ENCODE measurements at regions not wholly inside any gene's neighbourhood (a gene's known extent, or its start where the extent isn't known, plus 50 kb on each side); places are given as distances from the start of the nearest gene placed in this dataset.
"Not testable (repeated sequence)": the region's sequence is repeated elsewhere in the genome, so short reads cannot be mapped to it uniquely, and the experiment has no call there.

DNA sequence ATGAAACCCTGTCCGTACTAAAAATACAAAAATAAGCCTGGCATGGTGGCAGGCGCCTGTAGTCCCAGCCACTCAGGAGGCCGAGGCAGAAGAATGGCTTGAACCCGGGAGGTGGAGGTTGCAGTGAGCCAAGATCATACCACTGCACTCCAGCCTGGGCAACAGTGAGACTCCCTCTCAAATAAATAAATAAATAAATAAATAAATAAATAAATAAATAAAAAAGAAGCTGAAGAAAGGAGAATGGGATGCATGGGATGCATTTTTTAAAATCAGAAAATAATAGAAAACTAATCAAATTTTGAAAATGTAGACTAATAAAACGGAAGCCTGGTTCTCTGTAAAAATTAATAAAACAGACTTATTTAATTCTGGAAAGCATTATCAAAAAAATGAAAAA lies 171.1 kb upstream of the CCNG1 start:
- not testable (repeated sequence) for DNase-seq

DNA sequence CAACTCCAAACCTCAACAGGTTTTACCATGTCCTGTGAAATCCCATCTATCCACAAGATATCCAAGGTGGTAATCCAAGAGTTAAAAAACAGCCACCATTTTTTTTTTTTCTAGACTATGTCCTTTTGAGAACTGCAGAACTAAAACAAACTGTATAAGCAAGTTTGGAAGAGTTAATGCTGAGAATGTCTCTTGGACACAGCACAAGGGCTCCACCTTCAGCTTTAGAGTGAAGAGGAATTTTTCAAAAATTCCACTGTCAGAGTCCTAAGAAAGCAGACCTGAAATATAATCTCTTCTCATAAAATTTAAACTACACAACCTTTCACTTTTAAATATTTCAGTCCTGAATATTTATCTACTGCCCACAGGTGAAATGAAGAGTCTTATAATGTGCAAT lies 167.8 kb upstream of the CCNG1 start:
- DNase-seq, result peak; percentile 4

DNA sequence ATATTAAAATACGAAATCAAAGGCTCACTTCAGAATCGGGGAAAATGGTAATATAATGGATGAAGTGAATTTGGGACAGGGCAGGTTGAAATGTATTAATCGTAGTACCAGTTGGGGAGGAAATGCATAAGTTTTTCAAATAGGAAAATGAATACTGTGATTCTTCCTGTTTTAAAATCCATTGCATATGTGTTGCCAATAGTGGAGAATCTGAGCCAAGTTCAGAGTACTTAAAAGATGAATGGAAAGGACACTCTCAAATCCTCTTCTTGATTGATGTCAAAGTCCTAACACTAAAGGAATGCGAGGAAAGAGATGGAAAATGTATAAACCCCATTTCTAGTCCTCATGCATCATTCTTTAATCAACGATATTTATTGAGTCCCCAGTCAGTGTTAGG lies 160.9 kb upstream of the CCNG1 start:
- DNase-seq, result no peak

DNA sequence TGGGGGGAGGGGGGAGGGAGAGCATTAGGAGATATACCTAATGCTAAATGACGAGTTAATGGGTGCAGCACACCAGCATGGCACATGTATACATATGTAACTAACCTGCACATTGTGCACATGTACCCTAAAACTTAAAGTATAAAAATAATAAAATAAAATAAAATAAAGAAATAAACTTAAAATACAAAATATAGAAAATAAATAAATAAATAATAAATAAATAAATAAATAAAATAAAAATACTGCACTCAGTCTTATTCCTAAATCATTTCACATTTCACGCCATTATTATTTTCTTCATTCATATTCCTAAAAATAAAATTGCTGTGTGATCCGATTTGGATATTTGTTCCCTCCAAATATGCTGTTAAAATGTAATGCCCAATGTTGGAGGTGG lies 156.5 kb upstream of the CCNG1 start:
- not testable (repeated sequence) for DNase-seq

DNA sequence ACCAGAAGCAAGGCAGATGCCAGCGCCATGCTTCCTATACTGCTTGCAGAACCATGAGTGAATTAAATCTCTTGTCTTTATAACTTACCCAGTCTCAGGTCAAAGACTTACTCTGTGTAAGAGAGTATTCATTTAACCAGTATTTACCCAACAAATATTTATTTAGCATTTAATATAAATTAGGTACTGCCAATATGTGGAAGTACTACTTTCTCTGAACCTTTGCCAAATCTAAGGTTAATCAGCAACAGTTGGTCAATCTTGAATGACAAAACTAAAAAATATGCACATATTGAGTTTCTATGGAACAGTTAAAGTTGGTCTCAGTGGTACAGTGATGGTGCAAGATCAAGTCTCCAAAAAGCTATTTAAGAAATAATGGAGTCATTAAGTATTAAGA lies 155.9 kb upstream of the CCNG1 start:
- DNase-seq, result no peak

DNA sequence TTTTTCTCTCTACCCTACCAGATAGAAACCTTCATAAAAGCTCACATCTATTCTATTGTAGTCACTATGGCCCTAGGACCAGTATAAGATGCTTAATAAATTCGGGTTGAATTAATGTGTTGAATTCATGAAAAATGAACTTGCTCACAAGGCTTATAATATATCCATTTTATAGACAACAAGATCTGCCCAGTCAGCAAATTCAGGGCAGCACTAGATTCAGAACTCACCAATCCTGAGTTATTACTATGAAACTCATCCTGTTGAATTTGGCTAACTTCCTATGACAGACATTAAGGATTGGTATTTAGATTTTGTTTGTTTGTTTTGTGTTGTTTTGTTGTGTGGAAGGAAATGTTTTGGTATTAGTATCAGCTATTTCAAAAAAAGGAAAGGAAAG lies 143.6 kb upstream of the CCNG1 start:
- no peak for DNase-seq

DNA sequence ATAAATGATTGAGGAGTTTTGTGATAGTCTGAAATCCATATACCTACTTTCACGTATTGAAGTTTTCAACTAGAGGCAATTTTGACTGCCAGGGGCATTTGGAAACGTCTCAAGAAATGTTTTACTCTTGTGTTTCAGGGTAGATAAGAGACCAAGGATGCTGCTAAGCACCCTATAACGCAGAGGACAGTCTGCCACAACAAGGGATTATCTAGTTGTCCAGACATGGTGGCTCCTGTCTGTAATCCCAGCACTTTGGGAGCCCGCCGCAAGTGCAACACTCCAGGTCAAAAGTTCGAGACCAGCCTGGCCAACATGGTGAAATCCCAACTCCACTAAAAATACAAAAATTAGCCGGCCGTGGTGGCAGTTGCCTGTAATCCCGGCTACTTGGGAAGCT lies 133.7 kb upstream of the CCNG1 start:
- no peak for DNase-seq

DNA sequence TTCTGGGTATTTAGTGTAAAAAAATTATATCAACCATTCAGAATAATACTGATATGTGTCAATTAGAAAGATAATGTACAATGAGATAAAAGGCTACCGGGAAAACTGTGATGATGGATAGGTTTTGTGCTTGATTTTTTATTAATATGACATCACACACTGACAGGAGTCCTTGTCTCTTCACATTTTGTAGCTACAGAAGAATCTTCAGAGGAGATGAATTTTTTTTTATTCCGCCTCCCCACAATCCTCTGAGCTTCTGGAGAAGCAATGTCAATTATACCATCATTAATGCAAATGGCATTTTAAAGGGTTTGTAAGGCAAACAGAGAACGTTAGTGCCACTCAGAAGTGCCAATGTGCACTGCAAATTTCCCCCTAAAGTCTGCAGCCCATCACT lies 131.7 kb upstream of the CCNG1 start:
- DNase-seq, result no peak

DNA sequence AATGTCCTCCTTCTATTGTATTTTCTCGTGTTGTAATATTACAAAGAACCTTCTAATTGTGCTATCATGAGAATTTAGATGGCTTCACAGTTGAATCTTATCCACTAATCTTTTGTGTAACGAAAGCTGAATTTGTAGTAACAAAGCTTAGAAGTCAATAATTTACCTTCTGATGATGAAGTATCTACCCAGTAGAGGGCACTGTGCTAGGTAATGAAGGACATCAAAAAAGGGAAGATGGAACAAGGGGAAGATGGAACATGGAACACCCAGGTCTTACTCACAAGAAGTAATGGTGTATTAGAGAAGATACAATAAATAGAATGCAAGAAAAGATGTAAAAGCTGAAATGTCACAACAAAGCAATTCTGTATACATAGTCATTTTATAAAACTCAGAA lies 131.0 kb upstream of the CCNG1 start:
- DNase-seq, result no peak

DNA sequence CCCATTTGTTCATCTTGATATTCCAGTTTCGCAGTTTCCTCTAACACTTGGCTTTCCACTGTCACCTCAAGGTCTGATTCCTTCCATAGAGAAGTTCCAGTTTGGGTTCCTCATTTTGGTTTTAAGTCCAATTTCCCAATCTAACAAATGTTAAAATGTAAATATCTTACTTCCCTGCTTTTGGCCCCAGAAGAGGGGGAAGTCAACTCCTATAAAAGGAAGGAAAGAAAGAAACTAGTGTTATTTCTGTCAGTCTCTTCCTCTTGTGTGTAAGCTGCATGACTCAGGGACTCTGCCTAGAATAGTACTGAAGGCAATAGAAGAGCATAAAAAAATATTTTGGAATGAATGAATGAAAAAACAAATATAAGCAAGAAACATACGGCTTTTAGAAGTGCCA lies 127.5 kb upstream of the CCNG1 start:
- no peak for DNase-seq

DNA sequence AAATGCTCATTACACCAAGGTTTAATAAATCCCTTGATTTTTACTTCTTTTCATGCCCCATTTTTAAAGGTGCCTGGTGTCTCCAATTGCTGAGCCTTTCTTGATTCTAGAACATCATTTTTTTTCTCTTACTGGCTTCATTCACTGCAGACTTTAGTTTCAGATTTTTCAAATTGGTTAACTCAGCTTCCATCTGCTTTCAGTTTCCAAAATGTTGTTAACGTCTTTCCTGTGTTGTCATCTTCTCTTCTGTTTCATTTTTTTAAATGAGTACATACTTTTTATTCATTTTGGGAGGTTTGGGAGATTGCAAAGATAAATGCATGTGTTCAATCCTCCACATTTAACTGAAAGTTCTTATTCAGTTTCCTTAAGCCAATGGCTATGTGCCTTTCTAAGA lies 126.4 kb upstream of the CCNG1 start:
- no peak for DNase-seq

DNA sequence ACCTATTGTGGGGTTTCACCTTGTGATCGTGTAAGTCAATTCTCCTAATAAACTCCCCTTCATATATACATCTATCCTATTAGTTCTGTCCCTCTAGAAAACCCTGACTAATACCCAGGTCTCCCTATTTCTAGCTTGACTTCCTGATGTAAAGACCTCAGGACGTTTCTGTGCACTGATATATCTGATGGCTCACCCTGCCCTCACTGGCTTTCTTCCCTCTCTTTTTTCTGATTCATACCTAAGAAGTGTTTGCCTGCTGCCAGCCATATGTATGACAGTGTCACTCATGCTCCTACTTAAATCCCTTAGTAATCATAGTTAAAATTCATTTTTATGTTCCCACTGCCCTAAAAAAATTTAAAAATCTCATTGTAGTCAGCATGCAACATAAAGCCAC lies 124.8 kb upstream of the CCNG1 start:
- DNase-seq, result no peak

DNA sequence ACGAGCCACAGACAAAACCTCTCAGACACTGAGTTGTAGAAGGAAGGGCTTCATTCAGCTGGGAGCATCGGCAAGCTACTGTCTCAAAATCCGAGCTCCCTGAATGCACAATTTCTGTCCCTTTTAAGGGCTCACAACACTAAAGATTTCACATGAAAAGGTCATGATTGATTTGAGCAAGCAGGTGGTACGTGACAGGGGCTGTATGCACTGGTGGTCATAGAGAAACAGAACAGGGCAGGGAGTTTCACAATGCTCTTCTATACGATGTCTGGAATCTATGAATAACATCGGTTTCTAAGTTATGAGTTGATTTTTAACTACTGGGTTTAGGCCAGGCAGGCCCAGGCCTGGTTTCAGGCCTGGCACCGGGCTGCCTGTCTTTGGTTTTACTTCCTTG lies 124.3 kb upstream of the CCNG1 start:
- DNase-seq, result not testable (repeated sequence)

DNA sequence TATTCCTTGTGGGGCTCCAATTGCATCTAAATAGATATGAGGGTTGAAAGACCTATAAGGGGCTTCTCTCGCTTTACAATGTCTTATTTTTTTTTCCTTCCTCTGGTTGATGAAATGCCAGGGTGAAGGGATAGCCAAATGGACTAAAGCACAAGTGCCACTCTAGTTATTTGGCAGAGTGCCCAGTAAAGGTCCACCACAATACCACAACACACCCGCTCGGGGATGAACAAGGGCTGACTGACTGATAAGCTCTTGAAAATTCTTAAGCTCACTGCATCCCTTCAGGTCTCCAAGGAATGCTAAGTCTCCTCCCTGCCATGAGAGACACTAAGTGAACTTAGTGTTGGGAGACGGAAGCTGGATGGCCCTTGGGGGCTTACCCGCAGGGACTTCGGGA lies 121.0 kb upstream of the CCNG1 start:
- not testable (repeated sequence) for DNase-seq

DNA sequence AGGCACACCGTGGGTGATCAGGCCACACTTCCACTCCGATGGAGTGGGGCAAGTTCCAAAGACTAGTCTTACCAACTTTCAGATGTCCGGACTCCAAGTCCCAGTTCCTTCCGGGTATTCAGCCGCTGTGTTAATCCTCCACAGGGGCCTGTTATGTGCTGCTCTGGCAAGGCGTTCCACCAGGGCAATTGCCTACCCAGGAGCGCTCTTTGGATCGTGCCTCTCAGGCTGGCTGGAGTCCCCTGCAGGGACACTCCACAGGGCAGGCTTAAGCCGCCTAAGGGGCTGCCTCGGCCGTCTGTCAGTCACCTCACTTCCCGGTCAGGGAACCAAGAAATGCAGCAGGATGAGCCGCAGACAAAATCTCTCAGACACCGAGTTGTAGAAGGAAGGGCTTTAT lies 118.7 kb upstream of the CCNG1 start:
- DNase-seq, result no peak

DNA sequence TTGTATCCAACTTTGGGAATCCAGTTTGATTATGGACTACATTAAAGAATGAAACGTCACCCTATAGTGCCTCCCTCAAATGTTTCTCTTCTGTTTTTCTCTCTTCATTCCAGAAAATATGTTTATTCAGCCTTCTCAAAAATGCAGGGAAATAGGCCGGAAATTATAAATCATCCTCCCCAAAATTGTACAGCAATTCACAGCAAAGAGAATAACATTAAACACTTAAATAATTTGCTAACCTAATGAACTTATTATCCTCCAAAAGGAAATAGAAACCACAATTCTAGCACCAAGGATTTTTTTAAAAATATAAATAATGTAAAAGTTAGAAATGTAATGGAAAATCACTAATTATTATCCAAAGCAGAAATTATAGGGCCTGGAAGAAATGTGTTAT lies 115.9 kb upstream of the CCNG1 start:
- DNase-seq, result no peak

DNA sequence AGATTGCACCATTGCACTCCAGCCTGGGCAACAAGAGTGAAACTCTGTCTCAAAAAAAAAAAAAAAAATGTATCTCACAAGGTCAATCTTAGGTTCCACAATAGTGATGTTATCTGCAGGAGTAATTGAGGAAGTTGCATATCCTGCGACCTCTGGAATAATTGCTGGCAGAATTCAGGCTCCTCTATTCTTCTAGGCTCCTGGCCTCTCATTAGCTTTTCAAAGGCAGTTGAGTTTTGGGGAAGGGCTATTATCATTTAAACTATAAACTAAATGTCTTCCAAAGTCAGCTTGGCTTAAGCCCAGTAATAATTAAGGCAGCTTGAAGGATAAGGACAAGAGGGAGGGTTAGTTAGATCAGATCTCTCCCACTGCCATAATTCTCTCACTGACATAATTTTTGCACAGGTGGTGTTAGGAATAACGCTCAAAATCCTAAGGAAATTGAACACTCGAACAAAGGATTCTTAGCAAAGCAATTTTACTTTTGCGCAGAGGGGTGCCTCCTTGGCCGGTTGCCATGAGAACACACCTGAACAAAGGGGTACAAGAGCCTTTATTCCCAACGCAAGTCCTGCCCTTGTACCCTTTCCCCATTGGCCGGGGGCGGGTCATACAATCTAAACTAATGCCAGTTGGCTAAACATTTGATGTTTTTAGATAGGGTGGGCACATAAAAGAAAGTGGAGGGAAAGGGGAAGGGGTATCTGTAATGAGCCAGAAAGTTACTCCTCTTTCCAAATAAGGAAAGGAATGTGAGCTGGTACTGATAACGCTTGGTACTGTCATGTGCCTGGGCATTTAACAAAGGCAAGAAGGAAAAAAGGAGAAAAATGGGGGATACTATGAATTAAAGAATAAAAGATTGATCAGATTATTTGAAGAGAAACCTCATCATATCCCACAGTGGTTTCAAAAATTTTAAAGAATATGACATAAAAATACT lies 106.4 kb upstream of the CCNG1 start:
- DNase-seq, result no peak

DNA sequence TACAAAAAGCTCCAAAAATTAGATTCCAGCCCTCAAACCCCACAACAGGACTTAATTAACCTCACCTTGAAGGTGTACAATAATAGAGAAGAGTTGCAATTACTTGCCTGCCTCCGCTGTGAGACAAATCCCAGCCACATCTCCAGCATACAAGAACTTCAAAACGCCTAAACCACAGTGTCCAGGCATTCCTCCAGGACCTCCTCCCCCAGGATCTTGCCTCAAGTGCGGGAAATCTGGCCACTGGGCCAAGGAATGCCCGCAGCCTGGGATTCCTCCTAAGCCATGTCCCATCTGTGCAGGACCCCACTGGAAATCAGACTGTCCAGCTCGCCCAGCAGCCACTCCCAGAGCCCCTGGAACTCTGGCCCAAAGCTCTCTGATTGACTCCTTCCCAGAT lies 101.3 kb upstream of the CCNG1 start:
- not testable (repeated sequence) for DNase-seq

DNA sequence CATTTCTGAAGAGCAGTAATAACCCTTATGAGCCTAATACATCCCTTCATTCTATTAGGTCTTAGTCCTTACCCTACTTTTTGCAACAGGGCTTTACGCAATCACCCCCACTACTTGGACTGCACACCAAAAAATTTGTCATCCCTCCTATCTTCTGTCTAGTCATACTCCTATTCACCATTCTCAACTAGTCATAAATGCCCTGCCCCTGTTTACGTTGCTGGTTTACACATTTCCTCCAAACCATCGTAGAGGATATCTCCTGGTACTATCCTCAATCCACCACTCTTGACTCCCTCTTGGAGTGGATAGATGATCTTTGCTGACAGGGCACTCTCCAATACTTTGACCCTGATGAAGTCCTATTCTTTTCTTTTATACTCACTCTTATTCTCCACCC lies 98.2 kb upstream of the CCNG1 start:
- no peak for DNase-seq

DNA sequence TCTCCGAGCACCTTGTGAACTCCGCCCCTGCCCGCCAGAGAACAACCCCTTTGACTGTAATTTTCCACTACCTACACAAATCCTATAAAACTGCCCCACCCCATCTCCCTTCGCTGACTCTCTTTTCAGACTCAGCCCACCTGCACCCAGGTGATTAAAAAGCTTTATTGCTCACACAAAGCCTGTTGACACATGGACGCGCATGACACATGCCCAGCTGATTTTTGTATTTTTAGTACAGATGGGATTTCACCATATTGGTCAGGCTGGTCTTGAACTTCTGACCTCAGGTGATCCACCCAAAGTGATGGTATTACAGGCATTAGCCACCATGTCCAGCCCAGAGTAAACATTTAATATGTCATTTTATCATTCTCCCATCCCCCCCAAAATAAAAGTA lies 97.0 kb upstream of the CCNG1 start:
- DNase-seq, result not testable (repeated sequence)

DNA sequence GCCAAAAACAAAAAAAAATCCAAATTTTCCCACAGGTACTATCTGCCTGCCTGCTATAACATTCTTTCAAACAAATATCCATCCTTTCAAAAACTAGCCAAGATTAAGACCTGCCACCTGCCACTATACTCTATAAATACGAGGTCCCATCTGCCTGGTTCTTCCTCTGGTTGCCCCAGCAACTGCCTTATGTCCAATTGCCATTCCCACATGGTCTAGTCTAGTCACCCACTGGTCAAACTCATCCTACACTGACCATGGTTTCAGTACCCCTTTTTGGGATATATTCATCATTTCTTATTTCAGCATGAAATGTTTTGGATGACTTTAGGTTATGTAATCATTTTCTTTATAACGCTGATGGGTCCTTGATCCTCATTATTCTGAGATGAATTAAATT lies 95.1 kb upstream of the CCNG1 start:
- no peak for DNase-seq

DNA sequence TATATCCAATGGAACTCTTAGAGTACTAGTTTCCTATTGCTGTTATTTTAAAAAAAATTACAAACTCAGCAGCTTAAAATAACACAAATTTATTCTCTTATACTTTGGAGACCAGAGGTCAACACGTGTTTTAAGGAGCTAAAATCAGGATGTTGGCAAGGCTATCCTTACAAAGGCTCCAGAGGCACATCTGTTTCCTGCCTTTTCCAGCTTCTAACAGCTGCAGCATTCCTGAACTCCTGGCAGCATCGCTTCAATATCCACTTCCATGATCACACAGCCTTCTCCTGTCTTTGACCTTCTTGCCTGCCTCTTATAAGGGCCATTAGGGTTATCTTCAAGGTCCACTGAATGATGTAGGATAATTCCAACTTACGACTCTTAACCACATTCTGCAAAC lies 92.2 kb upstream of the CCNG1 start:
- DNase-seq, result no peak

DNA sequence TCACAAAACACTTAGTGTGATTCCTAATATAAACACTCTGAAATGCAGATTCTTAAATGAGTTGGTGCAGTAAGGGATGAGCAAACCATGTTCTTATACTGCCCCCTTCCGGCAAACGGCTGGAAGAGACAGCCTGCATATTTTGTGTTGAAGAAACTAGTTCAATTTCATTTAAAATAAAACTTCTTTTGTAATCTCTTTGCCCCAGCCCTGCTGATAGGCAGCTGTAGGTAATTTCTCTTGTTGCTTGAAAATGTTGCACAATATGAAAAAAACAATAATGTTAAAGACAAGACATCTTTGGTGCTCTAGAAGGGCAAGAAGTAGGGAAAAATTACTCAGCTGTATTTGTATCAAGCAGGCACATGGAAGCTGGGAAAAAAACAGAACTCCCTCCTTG lies 89.7 kb upstream of the CCNG1 start:
- DNase-seq, result peak; percentile 36 to 63

DNA sequence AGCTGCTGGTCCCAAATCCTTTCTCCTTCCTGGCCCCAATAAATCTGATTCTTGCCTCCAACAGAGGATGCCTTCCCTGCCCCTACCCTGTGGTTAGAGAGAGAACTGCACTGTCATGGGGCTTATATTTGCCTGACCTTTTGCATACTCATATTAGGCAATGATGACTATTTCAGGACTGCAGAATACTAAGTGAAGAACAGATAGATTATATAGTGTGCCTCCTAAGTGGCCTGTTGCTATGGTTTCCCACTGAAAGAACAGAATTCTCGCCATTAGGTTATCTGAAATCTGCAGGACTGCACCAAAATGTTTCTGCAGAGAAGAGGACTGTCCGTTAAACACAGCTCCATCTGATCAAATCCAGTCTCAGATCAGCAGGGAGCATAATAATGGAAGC lies 87.3 kb upstream of the CCNG1 start:
- no peak for DNase-seq
